ENCODE measurements at regions not wholly inside any gene's neighbourhood (a gene's known extent, or its start where the extent isn't known, plus 50 kb on each side); places are given as distances from the start of the nearest gene placed in this dataset.
A peak's percentile ranks its signal among the peaks of the same experiment; 100 is the strongest.

GRCh38 chr15:27693280-27693679 lies 405.8 kb downstream of the OCA2 start:
- DNase-seq (ENCODE audit: low spot score): no peak
- TF ChIP-seq, protein P1, sequence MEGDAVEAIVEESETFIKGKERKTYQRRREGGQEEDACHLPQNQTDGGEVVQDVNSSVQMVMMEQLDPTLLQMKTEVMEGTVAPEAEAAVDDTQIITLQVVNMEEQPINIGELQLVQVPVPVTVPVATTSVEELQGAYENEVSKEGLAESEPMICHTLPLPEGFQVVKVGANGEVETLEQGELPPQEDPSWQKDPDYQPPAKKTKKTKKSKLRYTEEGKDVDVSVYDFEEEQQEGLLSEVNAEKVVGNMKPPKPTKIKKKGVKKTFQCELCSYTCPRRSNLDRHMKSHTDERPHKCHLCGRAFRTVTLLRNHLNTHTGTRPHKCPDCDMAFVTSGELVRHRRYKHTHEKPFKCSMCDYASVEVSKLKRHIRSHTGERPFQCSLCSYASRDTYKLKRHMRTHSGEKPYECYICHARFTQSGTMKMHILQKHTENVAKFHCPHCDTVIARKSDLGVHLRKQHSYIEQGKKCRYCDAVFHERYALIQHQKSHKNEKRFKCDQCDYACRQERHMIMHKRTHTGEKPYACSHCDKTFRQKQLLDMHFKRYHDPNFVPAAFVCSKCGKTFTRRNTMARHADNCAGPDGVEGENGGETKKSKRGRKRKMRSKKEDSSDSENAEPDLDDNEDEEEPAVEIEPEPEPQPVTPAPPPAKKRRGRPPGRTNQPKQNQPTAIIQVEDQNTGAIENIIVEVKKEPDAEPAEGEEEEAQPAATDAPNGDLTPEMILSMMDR (IDR thresholded peaks at IDR 0.05): no peak
- Histone ChIP-seq H3K4me3 (no peak overlapping the region), H3K27ac (no peak overlapping the region)

DNA sequence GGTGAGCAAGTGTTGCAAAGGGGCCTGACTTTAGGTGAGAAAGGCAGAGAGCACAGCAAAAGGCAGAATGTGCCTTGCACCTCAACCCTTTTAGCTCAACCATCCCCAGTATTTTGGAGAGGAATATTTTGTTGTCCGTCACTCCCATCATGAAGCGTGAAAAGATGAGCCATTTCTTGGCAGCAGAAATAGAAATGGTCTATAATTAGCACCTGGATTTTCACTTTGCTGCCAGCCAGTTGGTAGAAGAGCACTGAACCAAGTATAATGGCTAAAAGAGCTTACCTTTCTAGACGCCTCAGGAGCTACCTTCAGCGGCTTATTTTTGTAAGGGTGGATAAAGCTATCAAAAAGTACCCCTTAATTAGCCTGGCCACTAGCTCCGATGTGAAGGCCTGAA lies 406.7 kb downstream of the OCA2 start:
- Histone ChIP-seq H3K4me3 (no peak overlapping the region), H3K27ac (no peak overlapping the region)
- TF ChIP-seq, protein P1 (IDR thresholded peaks at IDR 0.05): no peak
- DNase-seq (ENCODE audit: low spot score): no peak

- TF ChIP-seq, protein P1 (IDR thresholded peaks at IDR 0.05): no peak
- no peak overlapping the region for H3K27ac ChIP-seq
- peak; percentile 46 for DNase-seq (ENCODE audit: low spot score)
- H3K4me3 ChIP-seq: no peak overlapping the region
Measured at GRCh38 chr15:27690290-27690689, 408.8 kb downstream of the OCA2 start.

DNA sequence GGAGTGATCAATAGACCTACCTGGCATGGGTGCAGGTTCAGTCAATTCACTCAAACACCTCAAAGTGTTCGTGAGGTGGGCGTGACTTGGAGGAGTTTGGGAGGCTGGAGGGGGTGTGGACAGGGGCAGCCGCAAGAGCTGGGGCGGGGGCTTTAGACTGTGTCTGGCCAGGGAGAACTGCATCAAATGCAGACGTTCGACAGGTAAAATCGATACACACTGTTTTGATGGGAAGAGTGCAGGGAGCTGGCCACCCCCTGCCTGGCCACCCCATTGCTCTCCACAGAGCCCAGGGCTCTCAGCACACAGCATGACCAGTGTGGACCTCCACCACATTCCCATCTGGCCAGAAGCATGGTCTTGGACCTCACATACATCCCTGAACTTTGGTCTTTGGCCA lies 412.1 kb downstream of the OCA2 start:
- TF ChIP-seq, protein P1 (IDR thresholded peaks at IDR 0.05): no peak
- DNase-seq (ENCODE audit: low spot score): peak; percentile 40
- H3K4me3 ChIP-seq: no peak overlapping the region
- H3K27ac ChIP-seq: no peak overlapping the region

DNA sequence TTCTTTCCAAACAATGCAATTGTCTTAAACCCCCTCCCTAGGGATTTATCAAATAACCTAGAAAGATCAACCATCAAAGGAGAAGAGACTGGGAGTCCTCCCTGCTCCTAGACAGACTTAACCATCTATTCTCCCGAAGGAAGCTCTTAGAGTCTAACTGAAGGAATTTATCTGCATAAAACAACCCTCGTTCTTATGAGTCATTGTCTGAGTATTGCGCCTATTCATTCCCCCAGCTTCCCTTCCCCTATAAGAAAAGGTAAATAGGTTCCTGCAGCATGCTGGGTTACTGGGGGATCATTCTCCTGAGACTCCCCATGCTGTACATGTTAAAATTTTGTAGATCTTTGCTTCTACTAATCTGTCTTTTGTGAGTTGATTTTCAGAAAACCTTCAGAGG lies 412.7 kb downstream of the OCA2 start:
- no peak overlapping the region for H3K27ac ChIP-seq
- H3K4me3 ChIP-seq: no peak overlapping the region
- TF ChIP-seq, protein P1 (IDR thresholded peaks at IDR 0.05): no peak
- DNase-seq (ENCODE audit: low spot score): no peak

DNA sequence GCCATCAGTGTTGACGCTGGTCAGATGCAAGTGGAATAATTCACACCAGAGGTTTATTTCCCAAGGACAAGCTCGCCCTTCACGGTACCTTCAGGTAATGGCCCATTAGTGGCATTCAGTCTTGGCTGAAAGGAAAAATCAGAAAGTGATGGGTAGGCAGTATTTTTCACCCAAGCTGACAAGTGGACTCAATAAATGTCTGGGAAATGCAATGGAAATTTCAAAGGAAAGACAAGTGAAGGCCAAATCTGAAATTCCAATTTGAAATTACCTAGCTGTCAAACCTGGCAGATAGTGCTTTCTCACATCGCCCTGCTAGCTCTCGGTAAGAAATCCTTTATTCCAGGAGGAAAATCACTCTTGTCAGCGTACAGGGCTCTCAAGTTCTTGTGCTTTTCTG lies 413.5 kb downstream of the OCA2 start:
- H3K4me3 ChIP-seq: no peak overlapping the region
- no peak overlapping the region for H3K27ac ChIP-seq
- TF ChIP-seq, protein P1 (IDR thresholded peaks at IDR 0.05): no peak
- DNase-seq (ENCODE audit: low spot score): peak; percentile 3

- TF ChIP-seq, protein P1 (IDR thresholded peaks at IDR 0.05): no peak
Measured at GRCh38 chr15:27683121-27683520, 416.0 kb downstream of the OCA2 start.

More at GRCh38 chr15:27683121-27683520, 416.0 kb downstream of the OCA2 start:
- Histone ChIP-seq H3K27ac (no peak overlapping the region), H3K4me3 (no peak overlapping the region)
- no peak for DNase-seq (ENCODE audit: low spot score)

Data from coronary artery (tissue), 2 donors.